ENCODE measurements at regions not wholly inside any gene's neighbourhood (a gene's known extent, or its start where the extent isn't known, plus 50 kb on each side); places are given as distances from the start of the nearest gene placed in this dataset.

DNA sequence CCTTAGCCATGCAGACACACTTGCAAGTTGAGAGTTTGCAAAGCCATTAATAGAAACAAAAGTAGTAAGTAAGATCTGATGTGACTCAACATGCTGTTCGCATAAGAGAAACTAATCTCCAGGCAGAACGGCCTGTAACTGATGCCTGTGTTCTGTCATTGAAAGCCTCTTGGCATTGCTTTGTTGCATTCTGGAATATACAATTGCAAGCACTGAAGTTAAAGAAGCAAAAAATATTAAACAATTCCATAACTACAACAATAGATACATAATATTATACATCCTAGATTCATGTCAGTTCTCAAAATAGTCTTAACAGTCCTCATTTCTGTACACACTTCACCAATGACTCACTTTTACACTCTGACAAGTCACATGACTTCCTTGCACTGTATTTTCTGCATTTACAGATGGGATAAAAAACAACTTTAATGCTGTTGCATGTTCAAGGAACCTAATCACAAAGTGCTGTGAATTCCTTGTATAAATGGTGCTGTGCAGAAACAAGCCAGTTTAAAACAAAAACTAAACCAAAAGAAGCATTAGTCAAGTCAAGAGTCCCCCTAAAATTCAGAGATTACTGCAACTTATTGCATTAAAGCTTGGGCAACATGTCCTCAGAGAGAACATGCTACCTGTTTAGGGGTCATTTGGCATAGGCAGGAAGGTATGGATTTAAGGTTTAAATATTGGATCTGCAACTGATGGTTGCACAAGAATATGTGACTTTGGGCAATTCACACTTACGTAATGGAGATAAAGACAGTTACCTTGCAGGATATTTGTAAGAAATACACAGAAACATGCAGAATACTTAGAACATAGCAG, 79.5 kb upstream of the SERP2 start:
- H3K27me3 Mint-ChIP-seq (ENCODE audit: low read depth), result peaks cover 1% of the 10 kb centered on the region
- H2BK5ac ChIP-seq (ENCODE audit: insufficient read length, low read length), result no peak overlapping the region
- peaks cover 6 to 14% of the 10 kb centered on the region in 2 experiments for H3K4me1 Mint-ChIP-seq

More for the DNA sequence above, 79.5 kb upstream of the SERP2 start:
- no peak overlapping the region for H3K4me2 ChIP-seq (ENCODE audit: insufficient read depth, insufficient read length, low read length)
- no peak overlapping the region for H4K8ac ChIP-seq (replicated peaks; ENCODE audit: insufficient read length, low read depth, low read length)
- no peaks in the 10 kb centered on the region for H3K9me3 Mint-ChIP-seq
- no peak overlapping the region for H3K56ac ChIP-seq (ENCODE audit: insufficient read length, low read depth, low read length)
- H2BK15ac ChIP-seq (ENCODE audit: low read depth, low read length), result no peak overlapping the region
- H3K4ac ChIP-seq (ENCODE audit: low read depth, low read length), result no peak overlapping the region
- no peak for TF ChIP-seq CTCF (conservative IDR thresholded peaks at IDR 0.05)
- H3K27ac ChIP-seq (ENCODE audit: insufficient read length, low read depth, low read length), result no peak overlapping the region
- no peaks in the 10 kb centered on the region for H3K9me3 ChIP-seq (ENCODE audit: control insufficient read depth, low read depth, low read length)
- no peak overlapping the region for H3K23ac ChIP-seq (ENCODE audit: insufficient read length, low read depth, low read length)
- no peak overlapping the region for H3K4me3 Mint-ChIP-seq
- H3T11ph ChIP-seq (ENCODE audit: low read length), result no peak overlapping the region
- H4K20me1 ChIP-seq (ENCODE audit: control insufficient read depth, insufficient read depth, insufficient read length), result no peaks in the 10 kb centered on the region
- H3K9ac ChIP-seq (ENCODE audit: extremely low read depth, insufficient read length, low read length), result no peak overlapping the region
- H2BK120ac ChIP-seq (ENCODE audit: low read depth, low read length, poor library complexity, severe bottlenecking), result no peak overlapping the region
- no peaks in the 10 kb centered on the region for H3K79me2 ChIP-seq (ENCODE audit: insufficient read depth, low read length)
- H3K27me3 ChIP-seq (ENCODE audit: insufficient read depth, low read length), result no peaks in the 10 kb centered on the region
- no peaks in the 10 kb centered on the region for H3K23me2 ChIP-seq (ENCODE audit: insufficient read length, low read depth, low read length, poor library complexity, severe bottlenecking)
- H3K27ac Mint-ChIP-seq, result no peak overlapping the region
- no peak overlapping the region for H2BK12ac ChIP-seq (ENCODE audit: insufficient read length, low read depth, low read length)
- no peak overlapping the region for H2AK5ac ChIP-seq (ENCODE audit: insufficient read length, low read length)
- no peak overlapping the region for H3K14ac ChIP-seq (ENCODE audit: insufficient read depth, low read length)
- H3K4me1 ChIP-seq (ENCODE audit: insufficient read depth, low read length), result no peaks in the 10 kb centered on the region; the same call in 1 of the 2 replicates
- no peaks in the 10 kb centered on the region for H3K36me3 Mint-ChIP-seq (ENCODE audit: insufficient read depth in 1 of 3, low read depth in 3 of 3)
- no peak overlapping the region for H2AFZ ChIP-seq (ENCODE audit: low read length)
- no peak overlapping the region for H3K18ac ChIP-seq (ENCODE audit: insufficient read length, low read depth, low read length)
- H4K5ac ChIP-seq (ENCODE audit: insufficient read length, low read depth, low read length), result no peak overlapping the region
- no CpG with 5 or more reads among the region's 3 CpGs for WGBS (ENCODE audit: extremely low coverage, insufficient read length, low lambda C conversion rate)
- no peak overlapping the region for H4K91ac ChIP-seq (ENCODE audit: insufficient read length, low read depth, low read length)
- no peaks in the 10 kb centered on the region for H3K79me1 ChIP-seq (ENCODE audit: insufficient read depth, low read depth, low read length, poor library complexity, severe bottlenecking)
- no peak overlapping the region for H2BK20ac ChIP-seq (ENCODE audit: low read depth, low read length, poor library complexity, severe bottlenecking)
- no peak for DNase-seq

All from H9 (cell line).